Neural crest cell (in vitro differentiated cells): ENCODE measurements at regions not wholly inside any gene's neighbourhood (a gene's known extent, or its start where the extent isn't known, plus 50 kb on each side); places are given as distances from the start of the nearest gene placed in this dataset.

ENCODE experiments used
- DNase-seq: peaks from one replicate; pipeline ENCODE4 v3.0.0; 2021; ENCODE audit warnings: low read depth, mixed read lengths, low spot score
- H3K27ac Mint-ChIP-seq: one replicate; pipeline ENCODE4 v1.8.0; 2021; ENCODE audit warnings: mild to moderate bottlenecking, mixed read lengths; ENCODE audit not compliant: unreplicated experiment
- H3K27me3 Mint-ChIP-seq: 2 replicates; pipeline ENCODE4 v1.8.0; 2021; ENCODE audit warnings: low read depth, mild to moderate bottlenecking, mixed read lengths
- H3K36me3 Mint-ChIP-seq: 2 replicates; pipeline ENCODE4 v1.8.0; 2021; ENCODE audit warnings: low read depth, mild to moderate bottlenecking, mixed read lengths
- H3K4me1 Mint-ChIP-seq: 2 replicates; pipeline ENCODE4 v1.8.0; 2021; ENCODE audit warnings: mixed read lengths
- H3K4me3 Mint-ChIP-seq: one replicate; pipeline ENCODE4 v1.8.0; 2021; ENCODE audit warnings: mild to moderate bottlenecking, mixed read lengths
- H3K9me3 Mint-ChIP-seq: 2 replicates; pipeline ENCODE4 v1.8.0; 2021; ENCODE audit warnings: mixed read lengths
- CTCF ChIP-seq: fragments of 200-600 bp; sonication (generic); conservative IDR thresholded peaks from 2 replicates; pipeline ENCODE4 v1.5.0; 2021; ENCODE audit warnings: antibody characterized with exemption, mild to moderate bottlenecking

GRCh38 chr11:129302386-129303101 lies 73.1 kb upstream of the BARX2 start:
- H3K27ac Mint-ChIP-seq, result no peak overlapping the region
- H3K36me3 Mint-ChIP-seq, result no peaks in the 10 kb centered on the region
- no peak for TF ChIP-seq CTCF
- H3K4me3 Mint-ChIP-seq, result no peak overlapping the region
- peaks cover 8% of the 10 kb centered on the region for H3K9me3 Mint-ChIP-seq
- no peaks in the 10 kb centered on the region for H3K27me3 Mint-ChIP-seq
- H3K4me1 Mint-ChIP-seq, result peaks cover 5% of the 10 kb centered on the region
- no peak for DNase-seq

GRCh38 chr11:129300099-129300498 lies 75.5 kb upstream of the BARX2 start:
- H3K4me1 Mint-ChIP-seq, result peaks cover 11% of the 10 kb centered on the region
- no peak for DNase-seq
- no peak for TF ChIP-seq CTCF
- no peaks in the 10 kb centered on the region for H3K36me3 Mint-ChIP-seq
- no peak overlapping the region for H3K27ac Mint-ChIP-seq
- no peaks in the 10 kb centered on the region for H3K27me3 Mint-ChIP-seq
- H3K9me3 Mint-ChIP-seq, result no peaks in the 10 kb centered on the region
- no peak overlapping the region for H3K4me3 Mint-ChIP-seq

GRCh38 chr11:129298988-129299387 lies 76.7 kb upstream of the BARX2 start:
- TF ChIP-seq CTCF, result no peak
- no peaks in the 10 kb centered on the region for H3K36me3 Mint-ChIP-seq
- DNase-seq, result no peak
- H3K27ac Mint-ChIP-seq, result no peak overlapping the region
- H3K27me3 Mint-ChIP-seq, result no peaks in the 10 kb centered on the region
- H3K9me3 Mint-ChIP-seq, result no peaks in the 10 kb centered on the region
- peaks cover 15% of the 10 kb centered on the region for H3K4me1 Mint-ChIP-seq
- no peak overlapping the region for H3K4me3 Mint-ChIP-seq

GRCh38 chr11:129295746-129296145 lies 79.9 kb upstream of the BARX2 start:
- Mint-ChIP-seq H3K4me1 (peaks cover 39% of the 10 kb centered on the region), H3K4me3 (no peak overlapping the region), H3K27ac (no peak overlapping the region), H3K9me3 (no peaks in the 10 kb centered on the region), H3K27me3 (no peaks in the 10 kb centered on the region), H3K36me3 (no peaks in the 10 kb centered on the region)
- no peak for TF ChIP-seq CTCF
- no peak for DNase-seq

GRCh38 chr11:129292771-129293170 lies 82.9 kb upstream of the BARX2 start:
- H3K4me3 Mint-ChIP-seq, result no peak overlapping the region
- H3K36me3 Mint-ChIP-seq, result no peaks in the 10 kb centered on the region
- H3K27me3 Mint-ChIP-seq, result no peaks in the 10 kb centered on the region
- TF ChIP-seq CTCF, result no peak
- H3K9me3 Mint-ChIP-seq, result no peaks in the 10 kb centered on the region
- no peak for DNase-seq
- no peak overlapping the region for H3K27ac Mint-ChIP-seq
- peaks cover 60% of the 10 kb centered on the region for H3K4me1 Mint-ChIP-seq
